PC-3 (cell line): ENCODE measurements at regions not wholly inside any gene's neighbourhood (a gene's known extent, or its start where the extent isn't known, plus 50 kb on each side); places are given as distances from the start of the nearest gene placed in this dataset.

Experiments used
- ATAC-seq: fragments of 200-7000 bp; cut with Tn5 transposase; 2 replicates; pipeline ENCODE4 v1.9.1; 2020; ENCODE audit warnings: mild to moderate bottlenecking, moderate library complexity
- BruUV-seq: library from RNA; stranded (reverse); fragments of 400-500 nt; replicated peaks from 2 replicates; lab custom pipeline; 2021; lab: Mats Ljungman, UMichigan
- CTCF ChIA-PET: fragments of 300-600 bp; sonication (Branson Sonifier 250); formaldehyde crosslinking; loops from one replicate; lab custom pipeline; 2022; ENCODE audit warnings: antibody characterized with exemption; lab: Charles Lee
- POLR2A ChIA-PET: fragments of 300-600 bp; sonication (Branson Sonifier 250); formaldehyde crosslinking; loops from one replicate; lab custom pipeline; 2022; ENCODE audit warnings: antibody characterized with exemption; ENCODE audit not compliant: unreplicated experiment; lab: Charles Lee
- DNase-seq: peaks from one replicate; pipeline ENCODE4 v3.0.0-alpha.2; 2015
- H2AFZ ChIP-seq: fragments of 300-600 bp; sonication (generic); 2 replicates; pipeline ENCODE4 v1.6.0; 2016; ENCODE audit warnings: antibody characterized with exemption, low read length
- H3F3A ChIP-seq: fragments of 300-600 bp; sonication (generic); one replicate; pipeline ENCODE4 v1.6.0; 2017; ENCODE audit warnings: antibody characterized with exemption, low read length, control low read depth, mild to moderate bottlenecking; ENCODE audit not compliant: unreplicated experiment
- H3K27ac ChIP-seq: fragments of 300-600 bp; sonication (generic); 2 replicates; pipeline ENCODE4 v1.5.1; 2016; ENCODE audit warnings: mild to moderate bottlenecking, low read length
- H3K27me3 ChIP-seq: fragments of 300-600 bp; sonication (generic); 2 replicates; pipeline ENCODE4 v1.6.1; 2016; ENCODE audit warnings: low read length, mixed read lengths
- H3K36me3 ChIP-seq: fragments of 300-600 bp; sonication (generic); 2 replicates; pipeline ENCODE4 v1.6.1; 2016; ENCODE audit warnings: low read depth, mixed run types, low read length, mixed read lengths
- H3K4me1 ChIP-seq: fragments of 300-600 bp; sonication (generic); 2 replicates; pipeline ENCODE4 v1.5.1; 2016; ENCODE audit warnings: low read length; ENCODE audit not compliant: insufficient read depth
- H3K4me2 ChIP-seq: fragments of 300-600 bp; sonication (generic); 2 replicates; pipeline ENCODE4 v1.6.0; 2016; ENCODE audit warnings: low read length
- H3K4me3 ChIP-seq: fragments of 300-600 bp; sonication (generic); 2 replicates; pipeline ENCODE4 v1.5.1; 2016; ENCODE audit warnings: mild to moderate bottlenecking, low read length, mixed read lengths
- H3K79me2 ChIP-seq: fragments of 300-600 bp; sonication (generic); 2 replicates; pipeline ENCODE4 v1.6.1; 2017; ENCODE audit warnings: low read length, mixed read lengths
- H3K9ac ChIP-seq: fragments of 300-600 bp; sonication (generic); 2 replicates; pipeline ENCODE4 v1.6.0; 2016; ENCODE audit warnings: mild to moderate bottlenecking, low read length
- H3K9me2 ChIP-seq: fragments of 300-600 bp; sonication (generic); replicated peaks from 2 replicates; pipeline ENCODE4 v1.6.1; 2016; ENCODE audit warnings: mixed run types, low read length, mixed read lengths
- H3K9me3 ChIP-seq: fragments of 300-600 bp; sonication (generic); 2 replicates; pipeline ENCODE4 v1.6.1; 2016; ENCODE audit warnings: low read length, mixed read lengths
- H4K20me1 ChIP-seq: fragments of 300-600 bp; sonication (generic); 2 replicates; pipeline ENCODE4 v1.6.1; 2016; ENCODE audit warnings: low read length, mixed read lengths
- CTCF ChIP-seq: fragments of 300-600 bp; sonication (generic); conservative IDR thresholded peaks from 2 replicates; pipeline ENCODE4 v1.5.1; 2017; ENCODE audit warnings: antibody characterized with exemption, low read depth, mild to moderate bottlenecking, low read length
- EZH2 ChIP-seq: fragments of 300-600 bp; sonication (generic); IDR thresholded peaks from one replicate; pipeline ENCODE4 v1.6.1; 2017; ENCODE audit warnings: antibody characterized with exemption, mild to moderate bottlenecking, low read length; ENCODE audit not compliant: unreplicated experiment
- EZH2phosphoT487 ChIP-seq: fragments of 300-600 bp; sonication (generic); IDR thresholded peaks from 2 replicates; pipeline ENCODE4 v1.6.1; 2018; ENCODE audit warnings: mild to moderate bottlenecking, antibody characterized with exemption, low read length, borderline replicate concordance
- intact Hi-C: fragments of 100-400 bp; cut with micrococcal nuclease; formaldehyde crosslinking; loops from 2 replicates; pipeline ENCODE4 v1.9.0; 2023

GRCh38 chr7:63044721-63045120, 953.9 kb upstream of the ZNF722 start:
- Histone ChIP-seq H3K4me3 (no peak overlapping the region), H3K36me3 (no peaks in the 10 kb centered on the region), H3K9me2 (no peaks in the 10 kb centered on the region), H3K27me3 (no peaks in the 10 kb centered on the region), H3K9me3 (no peaks in the 10 kb centered on the region), H2AFZ (no peak overlapping the region), H3K79me2 (no peaks in the 10 kb centered on the region), H3F3A (no peaks in the 10 kb centered on the region), H3K9ac (no peak overlapping the region), H3K27ac (no peak overlapping the region), H3K4me2 (no peak overlapping the region), H4K20me1 (no peaks in the 10 kb centered on the region), H3K4me1 (no peaks in the 10 kb centered on the region)
- BruUV-seq = no TSS peak
- no peak for TF ChIP-seq EZH2
- no peak for TF ChIP-seq CTCF
- no peak for TF ChIP-seq EZH2phosphoT487
- ATAC-seq (no peak), DNase-seq (no peak)
- ChIA-PET POLR2A (no interaction called here), CTCF (no interaction called here)
- intact Hi-C loops = no loop called here

GRCh38 chr7:63045575-63045974, 953.1 kb upstream of the ZNF722 start:
- ChIA-PET POLR2A (no interaction called here), CTCF (no interaction called here)
- H3K79me2 ChIP-seq = no peaks in the 10 kb centered on the region
- H3K4me1 ChIP-seq = no peaks in the 10 kb centered on the region
- no peak overlapping the region for H2AFZ ChIP-seq
- no peaks in the 10 kb centered on the region for H4K20me1 ChIP-seq
- no peak for ATAC-seq
- intact Hi-C loops = no loop called here
- no peaks in the 10 kb centered on the region for H3K36me3 ChIP-seq
- no peak overlapping the region for H3K4me2 ChIP-seq
- TF ChIP-seq EZH2 = no peak
- no peak for TF ChIP-seq CTCF
- H3K27ac ChIP-seq = no peak overlapping the region
- H3K9ac ChIP-seq = no peak overlapping the region
- no TSS peak for BruUV-seq
- no peaks in the 10 kb centered on the region for H3K9me2 ChIP-seq
- no peaks in the 10 kb centered on the region for H3K27me3 ChIP-seq
- no peak overlapping the region for H3K4me3 ChIP-seq
- H3K9me3 ChIP-seq = no peaks in the 10 kb centered on the region
- DNase-seq = no peak
- no peaks in the 10 kb centered on the region for H3F3A ChIP-seq

DNA sequence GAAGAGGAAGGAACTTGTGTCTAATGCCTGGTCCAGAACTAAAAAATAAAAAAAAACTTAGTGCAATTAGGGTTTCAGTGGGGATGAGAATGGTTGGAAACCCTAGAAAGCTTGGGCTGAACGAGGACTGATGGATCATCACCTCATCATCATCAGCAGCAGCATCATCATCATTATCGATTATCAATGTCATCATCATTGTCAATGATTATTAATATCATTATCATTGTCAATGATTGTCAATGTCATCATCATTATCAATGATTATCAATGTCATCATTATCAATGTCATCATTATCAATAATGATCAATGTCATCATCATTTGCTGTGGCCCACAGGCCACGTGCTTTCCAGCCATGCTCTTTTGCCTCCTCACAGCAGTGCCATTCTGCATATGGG, 952.0 kb upstream of the ZNF722 start:
- ATAC-seq (no peak), DNase-seq (no peak)
- POLR2A ChIA-PET = no interaction called here
- BruUV-seq = no TSS peak
- H2AFZ ChIP-seq = no peak overlapping the region
- no peak overlapping the region for H3K4me2 ChIP-seq
- CTCF ChIA-PET = no interaction called here
- H3K27me3 ChIP-seq = no peaks in the 10 kb centered on the region
- no peaks in the 10 kb centered on the region for H3F3A ChIP-seq
- H3K79me2 ChIP-seq = no peaks in the 10 kb centered on the region
- H3K36me3 ChIP-seq = no peaks in the 10 kb centered on the region
- no peak for TF ChIP-seq EZH2phosphoT487
- no peak for TF ChIP-seq CTCF
- no peak for TF ChIP-seq EZH2
- no peak overlapping the region for H3K27ac ChIP-seq
- no peaks in the 10 kb centered on the region for H4K20me1 ChIP-seq
- intact Hi-C loops = no loop called here
- no peaks in the 10 kb centered on the region for H3K4me1 ChIP-seq
- H3K9me2 ChIP-seq = no peaks in the 10 kb centered on the region
- H3K4me3 ChIP-seq = no peak overlapping the region
- no peaks in the 10 kb centered on the region for H3K9me3 ChIP-seq
- no peak overlapping the region for H3K9ac ChIP-seq
